HK-2 (cell line): ENCODE measurements at regions not wholly inside any gene's neighbourhood (a gene's known extent, or its start where the extent isn't known, plus 50 kb on each side); places are given as distances from the start of the nearest gene placed in this dataset.
"Not testable (repeated sequence)": the region's sequence is repeated elsewhere in the genome, so short reads cannot be mapped to it uniquely, and the experiment has no call there.

ENCODE experiments used
- DNase-seq: peaks from one replicate; pipeline ENCODE4 v3.0.0-alpha.2; 2018; ENCODE audit not compliant: unreplicated experiment

- DNase-seq = no peak
Measured at GRCh38 chr16:75924397-75924796, 198.1 kb upstream of the CPHXL start.

DNA sequence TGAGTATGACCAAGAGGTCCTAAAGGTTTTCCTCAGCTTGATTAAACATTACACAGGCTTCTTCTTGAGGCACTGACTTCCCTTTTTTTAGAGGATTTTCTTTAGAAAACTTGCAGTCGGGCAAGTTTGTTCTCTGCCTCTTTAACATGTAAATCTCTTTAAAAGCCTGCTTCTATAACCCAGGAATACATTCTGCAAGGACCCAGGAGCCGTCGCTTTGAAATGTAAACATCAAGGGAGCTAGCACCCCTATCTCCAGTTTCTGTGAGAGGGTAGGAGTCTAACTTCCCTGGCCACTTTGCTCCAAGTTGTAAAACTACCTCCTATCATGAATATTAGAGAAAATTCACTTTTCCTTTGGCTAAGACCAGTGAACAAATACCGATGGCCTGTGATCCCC, 201.5 kb upstream of the CPHXL start:
- no peak for DNase-seq

- no peak for DNase-seq
Measured at GRCh38 chr16:75928295-75928694, 202.0 kb upstream of the CPHXL start.

DNA sequence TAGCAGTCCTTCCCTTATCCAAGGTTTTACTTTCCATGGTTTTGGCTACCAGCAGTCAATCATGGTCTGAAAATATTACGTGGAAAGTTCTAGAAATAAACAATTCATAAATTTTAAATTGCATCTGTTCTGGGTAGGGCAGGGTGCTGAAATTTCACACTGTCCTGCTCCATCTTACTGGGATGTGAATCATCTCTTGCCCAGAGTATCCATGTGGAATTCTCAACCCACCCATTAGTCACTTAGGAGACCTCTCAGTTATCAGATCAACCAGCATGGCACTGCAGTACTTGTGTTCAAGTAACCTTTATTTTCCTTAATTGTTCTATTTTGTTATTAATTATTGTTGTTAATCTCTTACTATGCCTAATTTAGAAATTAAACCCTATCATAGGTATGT, 202.8 kb upstream of the CPHXL start:
- DNase-seq = no peak

GRCh38 chr16:75931043-75931442, 204.8 kb upstream of the CPHXL start:
- DNase-seq = no peak

DNA sequence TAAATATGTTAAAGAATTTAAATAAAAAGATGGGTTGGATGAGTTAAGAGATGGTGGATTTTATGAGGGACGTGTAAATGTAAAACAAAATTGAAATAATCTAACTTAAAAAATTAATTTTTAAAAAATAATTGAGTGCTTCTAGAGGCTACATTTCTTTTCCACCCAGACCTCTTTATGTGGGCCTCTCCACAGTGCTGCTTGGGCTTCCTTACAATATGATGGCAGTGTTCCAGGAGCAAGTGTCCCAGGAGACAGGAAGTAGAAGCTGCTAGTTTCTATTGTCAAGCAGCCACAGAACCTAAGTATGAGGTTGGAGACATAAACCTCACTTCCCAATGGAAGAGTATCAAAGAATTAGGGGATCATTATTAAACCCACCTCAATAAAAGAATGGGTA, 205.7 kb upstream of the CPHXL start:
- DNase-seq = no peak

DNA sequence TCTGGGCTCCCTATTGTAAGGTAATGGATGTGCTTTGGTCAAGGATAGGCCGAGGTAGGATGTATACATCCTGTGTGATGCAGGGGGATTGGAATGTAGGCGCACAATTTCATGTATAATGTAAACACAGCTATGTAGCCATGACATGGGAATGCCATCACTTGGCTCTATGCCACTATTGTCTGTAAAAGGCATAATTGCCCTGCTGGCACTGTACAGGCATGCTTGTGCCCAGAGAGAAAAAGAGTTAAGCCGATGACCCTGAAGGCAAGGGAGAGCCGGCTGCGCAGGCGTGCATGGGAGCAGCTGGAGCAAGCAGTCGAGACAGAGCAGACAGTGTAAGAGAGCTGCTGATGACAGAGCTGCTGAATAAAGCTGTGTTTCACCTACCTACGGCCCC, 212.5 kb upstream of the CPHXL start:
- DNase-seq = no peak

- no peak for DNase-seq
Measured at GRCh38 chr16:75942351-75942750, 216.1 kb upstream of the CPHXL start.

DNA sequence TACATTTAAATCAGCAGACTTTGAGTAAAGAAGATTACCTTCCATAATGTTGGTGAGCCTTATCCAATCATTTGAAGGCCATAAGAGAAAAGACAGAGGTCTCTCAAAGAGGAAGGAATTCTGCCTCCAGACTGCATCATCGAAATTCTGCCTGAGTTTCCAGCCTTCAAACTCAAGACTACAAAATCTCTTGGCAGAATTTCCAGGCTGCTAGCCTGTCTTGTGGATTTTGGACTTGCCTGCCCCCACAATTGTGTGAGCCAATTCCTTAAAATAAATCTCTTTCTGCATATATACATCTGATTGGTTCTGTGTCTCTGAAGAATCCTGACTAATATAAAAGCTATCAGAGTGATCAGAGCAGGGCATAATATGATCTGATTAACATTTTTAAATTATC, 216.6 kb upstream of the CPHXL start:
- no peak for DNase-seq

DNA sequence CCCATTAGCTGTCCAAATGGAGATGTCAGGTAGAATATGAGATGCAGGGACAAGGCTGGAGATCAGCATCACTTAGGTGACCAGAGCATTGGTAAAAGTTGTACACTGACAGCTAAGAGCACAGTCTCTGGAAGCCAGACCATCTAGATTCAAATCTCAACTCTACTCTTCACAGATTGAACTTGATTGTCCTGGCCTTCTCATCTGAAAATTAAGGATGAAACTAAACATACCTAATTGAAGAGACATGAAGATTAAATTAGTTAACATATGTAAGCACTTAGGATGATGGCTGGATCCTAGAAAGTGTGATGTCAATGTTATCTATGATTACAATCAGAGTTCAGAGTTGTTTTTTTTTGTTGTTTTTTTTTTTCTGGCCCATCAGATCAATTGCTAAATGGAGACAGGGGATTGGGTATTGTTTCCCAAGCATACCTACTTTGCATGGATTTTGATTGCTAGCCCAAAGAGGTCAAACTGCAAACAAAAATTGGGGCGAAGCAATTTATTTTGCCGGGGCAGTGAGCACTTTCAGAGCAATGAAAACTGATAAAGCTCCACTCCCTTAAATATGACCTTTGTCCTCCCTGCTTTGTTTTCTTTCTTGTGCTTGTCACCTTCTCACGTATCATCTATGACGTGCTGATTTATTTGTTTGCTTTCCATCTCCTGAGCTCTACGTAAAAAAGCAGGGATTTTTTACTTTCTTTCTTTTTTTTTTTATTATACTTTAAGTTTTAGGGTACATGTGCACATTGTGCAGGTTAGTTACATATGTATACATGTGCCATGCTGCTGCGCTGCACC, 217.6 kb upstream of the CPHXL start:
- DNase-seq = no peak

- DNase-seq = no peak
Measured at GRCh38 chr16:75945916-75946457, 219.7 kb upstream of the CPHXL start.

DNA sequence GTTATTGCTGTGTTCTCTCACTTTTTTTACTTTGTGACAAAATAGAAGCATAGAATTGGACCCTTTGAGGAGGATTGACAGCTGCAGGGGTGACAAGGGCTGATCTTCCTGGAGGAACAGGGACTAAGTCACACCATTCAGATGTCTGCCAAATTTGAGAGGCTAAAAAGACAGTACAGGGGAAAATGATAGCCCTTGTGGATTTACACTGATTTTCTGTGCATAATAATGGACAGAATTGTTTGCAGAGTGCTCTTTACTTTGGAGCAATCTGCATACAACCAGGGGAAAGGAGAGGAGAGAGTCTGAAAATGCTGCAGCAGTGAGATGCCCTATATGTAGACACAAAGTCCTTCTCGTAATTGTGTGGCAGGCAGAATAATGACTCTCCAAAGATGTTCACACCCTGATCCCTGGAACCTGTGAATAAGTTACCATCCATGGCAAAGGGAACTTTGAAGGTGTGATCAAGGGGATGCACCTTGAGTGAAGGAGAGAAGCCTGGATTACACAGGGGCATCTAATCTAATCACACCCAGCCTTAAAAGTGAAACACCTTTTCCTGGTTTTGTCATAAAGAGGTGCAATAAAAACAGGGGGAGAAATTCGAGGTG, 221.4 kb upstream of the CPHXL start:
- no peak for DNase-seq

- no peak for DNase-seq
Measured at GRCh38 chr16:75948441-75948840, 222.2 kb upstream of the CPHXL start.

- no peak for DNase-seq
Measured at GRCh38 chr16:75948886-75949285, 222.6 kb upstream of the CPHXL start.

GRCh38 chr16:75952124-75952523, 225.8 kb upstream of the CPHXL start:
- DNase-seq = no peak

- DNase-seq = no peak
Measured at GRCh38 chr16:75957870-75958269, 231.6 kb upstream of the CPHXL start.

GRCh38 chr16:75965504-75966374, 239.4 kb upstream of the CPHXL start:
- DNase-seq = no peak

DNA sequence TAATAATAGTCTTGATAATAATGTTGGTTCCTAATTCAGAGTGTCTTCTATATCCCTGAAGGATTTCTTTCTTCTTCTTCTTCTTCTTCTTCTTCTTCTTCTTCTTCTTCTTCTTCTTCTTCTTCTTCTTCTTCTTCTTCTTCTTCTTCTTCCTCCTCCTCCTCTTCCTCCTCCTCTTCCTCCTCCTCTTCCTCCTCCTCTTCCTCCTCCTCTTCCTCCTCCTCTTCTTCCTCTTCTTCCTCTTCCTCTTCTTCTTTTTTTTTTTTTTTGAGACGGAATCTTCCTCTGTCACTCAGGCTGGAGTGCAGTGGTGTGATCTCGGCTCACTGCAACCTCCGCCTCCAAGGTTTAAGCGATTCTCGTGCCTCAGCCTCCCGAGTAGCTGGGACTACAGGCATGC, 242.8 kb upstream of the CPHXL start:
- DNase-seq = not testable (repeated sequence)

GRCh38 chr16:75971334-75971733, 245.0 kb upstream of the CPHXL start:
- no peak for DNase-seq

GRCh38 chr16:75983296-75983695, 257.0 kb upstream of the CPHXL start:
- DNase-seq = no peak

DNA sequence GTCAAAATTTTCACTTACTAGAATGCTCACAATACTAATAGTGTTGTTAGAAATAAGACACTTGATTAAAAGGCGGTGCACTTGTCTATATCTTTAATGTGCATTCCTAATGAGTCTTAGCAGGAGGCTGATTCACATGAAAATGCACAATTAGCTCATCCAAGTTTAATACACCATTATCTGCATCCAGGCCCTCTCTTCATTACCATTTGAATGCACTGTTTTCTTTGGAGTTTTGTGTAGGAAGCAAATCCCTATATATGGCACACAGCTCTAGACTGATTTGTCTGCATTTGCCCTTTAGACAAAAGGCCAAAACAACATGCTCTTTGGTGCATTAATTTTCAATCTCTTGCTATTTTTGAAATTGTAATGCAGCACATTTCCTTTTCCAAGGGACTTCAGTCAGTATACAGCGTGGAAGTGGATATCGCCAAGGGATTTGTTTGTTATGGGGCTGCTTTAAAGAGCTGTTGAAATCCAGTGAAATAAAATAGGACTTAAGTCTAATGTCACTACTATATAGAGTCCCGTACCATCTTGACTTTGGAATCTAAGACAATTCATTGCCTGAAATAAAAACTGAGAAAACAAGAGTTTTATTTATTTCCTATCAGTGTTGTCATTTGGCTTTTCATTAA, 257.6 kb upstream of the CPHXL start:
- DNase-seq = no peak

GRCh38 chr16:75987323-75987722, 261.0 kb upstream of the CPHXL start:
- no peak for DNase-seq
